ENCODE measurements at regions not wholly inside any gene's neighbourhood (a gene's known extent, or its start where the extent isn't known, plus 50 kb on each side); places are given as distances from the start of the nearest gene placed in this dataset.

DNA sequence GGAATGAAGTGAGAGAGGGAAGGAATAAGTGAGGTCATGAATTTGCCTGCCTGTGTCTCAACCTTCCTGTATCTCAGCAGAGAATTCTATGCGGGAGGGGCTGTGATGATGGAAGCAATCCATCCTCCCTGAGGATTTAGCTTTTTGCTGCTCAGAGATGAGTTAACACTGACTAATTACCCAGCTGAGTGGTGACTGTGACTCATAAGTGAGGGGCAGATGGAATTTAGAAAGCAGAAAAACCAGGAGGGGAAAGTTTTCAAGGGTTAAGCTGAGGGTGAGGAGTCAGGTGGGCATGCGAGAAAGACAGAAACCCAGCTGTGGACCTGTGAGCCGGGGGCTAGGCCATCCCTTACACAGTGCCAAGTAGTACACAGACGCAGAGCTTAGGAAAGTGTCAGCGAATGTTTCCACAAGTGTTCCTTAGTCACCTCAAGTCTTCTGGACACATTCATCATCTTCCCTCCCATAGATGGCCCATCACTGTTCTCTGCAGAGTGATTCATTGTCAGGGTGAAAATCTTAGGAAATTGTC is 277.9 kb downstream of the IPO8 start:
- TF ChIP-seq POLR2A (IDR thresholded peaks at IDR 0.05) (no peak), CTCF (IDR thresholded peaks at IDR 0.05) (no peak)
